ENCODE measurements at regions not wholly inside any gene's neighbourhood (a gene's known extent, or its start where the extent isn't known, plus 50 kb on each side); places are given as distances from the start of the nearest gene placed in this dataset.

DNA sequence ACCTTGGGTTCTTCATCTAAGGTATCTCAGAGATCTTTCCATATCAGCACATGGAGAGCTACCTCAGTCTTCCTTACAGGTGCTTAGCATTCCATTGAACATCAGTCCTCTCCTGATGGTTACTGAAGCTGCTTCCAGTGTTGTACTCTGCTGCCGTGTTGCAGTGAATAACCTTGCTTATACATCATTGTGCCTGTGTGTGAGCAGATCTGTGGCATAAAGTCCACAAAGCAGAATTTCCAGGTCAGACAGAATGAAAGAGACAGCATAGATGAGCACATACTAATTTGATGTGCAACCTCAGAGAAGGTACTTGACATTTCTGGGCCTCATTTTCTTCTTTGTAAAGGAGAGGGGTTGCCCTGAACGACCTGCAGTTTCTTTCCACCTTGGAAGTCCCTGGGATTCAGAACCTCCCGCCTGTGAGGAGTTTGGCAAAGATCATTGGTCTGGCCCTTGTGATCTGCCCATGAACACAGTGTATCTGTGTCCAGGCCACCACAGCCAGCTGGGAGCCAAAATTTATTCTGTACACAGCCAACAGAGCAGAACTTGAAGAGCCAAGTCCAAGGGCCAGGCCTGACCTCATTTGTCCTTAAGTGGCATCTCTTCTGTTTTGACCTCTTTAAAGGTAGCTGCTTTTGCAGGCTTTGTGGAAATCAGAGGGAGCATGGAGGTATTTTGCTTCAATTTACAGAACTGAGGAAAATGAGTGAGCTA is 57.2 kb upstream of the SLC7A14 start:
- Histone ChIP-seq H2AFZ (ENCODE audit: insufficient read depth, low read depth, low read length, poor library complexity, severe bottlenecking) (no peak overlapping the region), H4K20me1 (ENCODE audit: control insufficient read depth, insufficient read depth, low read length, poor library complexity, severe bottlenecking) (no peaks in the 10 kb centered on the region), H3K4me3 (ENCODE audit: control extremely low read depth in 1 of 5, extremely low read depth in 1 of 5, insufficient read depth in 1 of 5, low read depth in 2 of 5, low read length in 4 of 5) (no peak overlapping the region), H3K4me2 (replicated peaks; ENCODE audit: low read depth, low read length, poor library complexity, severe bottlenecking) (no peak overlapping the region), H3K36me3 (replicated peaks in 1 of 2; ENCODE audit: control extremely low read depth in 1 of 2, control insufficient read depth in 1 of 2, extremely low read depth in 1 of 2, insufficient read depth in 2 of 2, low read length in 1 of 2) (no peaks in the 10 kb centered on the region), H3K9ac (ENCODE audit: low read length) (no peak overlapping the region), H3K79me2 (ENCODE audit: control insufficient read depth, insufficient read depth, low read length) (no peaks in the 10 kb centered on the region), H3K4me1 (ENCODE audit: control insufficient read depth in 2 of 2, insufficient read depth in 2 of 2, low read length in 2 of 2) (no peaks in the 10 kb centered on the region), H3K27ac (ENCODE audit: low read length in 2 of 2) (no peak overlapping the region), H3K9me3 (ENCODE audit: control extremely low read depth in 1 of 3, control insufficient read depth in 2 of 3, insufficient read depth in 1 of 3, low read length in 2 of 3) (peaks cover 0 to 9% (median 4%) of the 10 kb centered on the region in 3 donors), H3K27me3 (replicated peaks in 1 of 4; ENCODE audit: control extremely low read depth in 1 of 4, control insufficient read depth in 3 of 4, insufficient read depth in 4 of 4, low read length in 3 of 4) (peaks cover 0 to 16% (median 5%) of the 10 kb centered on the region in 4 experiments)
- peaks cover 43% of the 10 kb centered on the region for H3K27me3 Mint-ChIP-seq
- ChIA-PET POLR2A (no interaction called here), CTCF (no interaction called here)
- ATAC-seq (ENCODE audit: low read depth) (no peak), DNase-seq (no peak)
- H3K9me3 Mint-ChIP-seq (ENCODE audit: insufficient read depth) = peaks cover 9% of the 10 kb centered on the region
- H3K4me1 Mint-ChIP-seq = no peaks in the 10 kb centered on the region
- intact Hi-C loops (cut with micrococcal nuclease) = no loop called here
- TF ChIP-seq EZH2 (IDR thresholded peaks at IDR 0.05; ENCODE audit: borderline replicate concordance, insufficient read depth, low read depth, low read length, poor library complexity, severe bottlenecking) = no peak
- TF ChIP-seq, protein P1, sequence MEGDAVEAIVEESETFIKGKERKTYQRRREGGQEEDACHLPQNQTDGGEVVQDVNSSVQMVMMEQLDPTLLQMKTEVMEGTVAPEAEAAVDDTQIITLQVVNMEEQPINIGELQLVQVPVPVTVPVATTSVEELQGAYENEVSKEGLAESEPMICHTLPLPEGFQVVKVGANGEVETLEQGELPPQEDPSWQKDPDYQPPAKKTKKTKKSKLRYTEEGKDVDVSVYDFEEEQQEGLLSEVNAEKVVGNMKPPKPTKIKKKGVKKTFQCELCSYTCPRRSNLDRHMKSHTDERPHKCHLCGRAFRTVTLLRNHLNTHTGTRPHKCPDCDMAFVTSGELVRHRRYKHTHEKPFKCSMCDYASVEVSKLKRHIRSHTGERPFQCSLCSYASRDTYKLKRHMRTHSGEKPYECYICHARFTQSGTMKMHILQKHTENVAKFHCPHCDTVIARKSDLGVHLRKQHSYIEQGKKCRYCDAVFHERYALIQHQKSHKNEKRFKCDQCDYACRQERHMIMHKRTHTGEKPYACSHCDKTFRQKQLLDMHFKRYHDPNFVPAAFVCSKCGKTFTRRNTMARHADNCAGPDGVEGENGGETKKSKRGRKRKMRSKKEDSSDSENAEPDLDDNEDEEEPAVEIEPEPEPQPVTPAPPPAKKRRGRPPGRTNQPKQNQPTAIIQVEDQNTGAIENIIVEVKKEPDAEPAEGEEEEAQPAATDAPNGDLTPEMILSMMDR (IDR thresholded peaks at IDR 0.05) = no peak
- H3K4me3 Mint-ChIP-seq = no peak overlapping the region
- 82% methylated on average over 3 of the region's 3 CpGs for WGBS (ENCODE audit: insufficient coverage)
- H3K27ac Mint-ChIP-seq = no peak overlapping the region

- H3K4me1 Mint-ChIP-seq = no peaks in the 10 kb centered on the region
Measured at GRCh38 chr3:170641510-170642236, 55.8 kb upstream of the SLC7A14 start.

More at GRCh38 chr3:170641510-170642236, 55.8 kb upstream of the SLC7A14 start:
- H3K4me3 Mint-ChIP-seq = no peak overlapping the region
- H3K27ac Mint-ChIP-seq = no peak overlapping the region
- DNase-seq (no peak), ATAC-seq (ENCODE audit: low read depth) (no peak)
- H3K9me3 Mint-ChIP-seq (ENCODE audit: insufficient read depth) = peaks cover 9% of the 10 kb centered on the region
- Histone ChIP-seq H3K36me3 (replicated peaks in 1 of 2; ENCODE audit: control extremely low read depth in 1 of 2, control insufficient read depth in 1 of 2, extremely low read depth in 1 of 2, insufficient read depth in 2 of 2, low read length in 1 of 2) (no peaks in the 10 kb centered on the region), H3K4me3 (ENCODE audit: control extremely low read depth in 1 of 5, extremely low read depth in 1 of 5, insufficient read depth in 1 of 5, low read depth in 2 of 5, low read length in 4 of 5) (no peak overlapping the region), H3K4me1 (ENCODE audit: control insufficient read depth in 2 of 2, insufficient read depth in 2 of 2, low read length in 2 of 2) (no peaks in the 10 kb centered on the region), H2AFZ (ENCODE audit: insufficient read depth, low read depth, low read length, poor library complexity, severe bottlenecking) (no peak overlapping the region), H4K20me1 (ENCODE audit: control insufficient read depth, insufficient read depth, low read length, poor library complexity, severe bottlenecking) (no peaks in the 10 kb centered on the region), H3K9me3 (ENCODE audit: control extremely low read depth in 1 of 3, control insufficient read depth in 2 of 3, insufficient read depth in 1 of 3, low read length in 2 of 3) (peaks cover 0 to 9% (median 4%) of the 10 kb centered on the region in 3 donors), H3K4me2 (replicated peaks; ENCODE audit: low read depth, low read length, poor library complexity, severe bottlenecking) (no peak overlapping the region), H3K9ac (ENCODE audit: low read length) (no peak overlapping the region), H3K27me3 (replicated peaks in 1 of 4; ENCODE audit: control extremely low read depth in 1 of 4, control insufficient read depth in 3 of 4, insufficient read depth in 4 of 4, low read length in 3 of 4) (peaks cover 0 to 21% (median 7%) of the 10 kb centered on the region in 4 experiments), H3K27ac (ENCODE audit: low read length in 2 of 2) (no peak overlapping the region), H3K79me2 (ENCODE audit: control insufficient read depth, insufficient read depth, low read length) (no peaks in the 10 kb centered on the region)
- WGBS (ENCODE audit: insufficient coverage) = 83% methylated on average over 3 of the region's 5 CpGs
- intact Hi-C loops (cut with micrococcal nuclease) = no loop called here
- no peak for TF ChIP-seq EZH2 (IDR thresholded peaks at IDR 0.05; ENCODE audit: borderline replicate concordance, insufficient read depth, low read depth, low read length, poor library complexity, severe bottlenecking)
- TF ChIP-seq, protein P1 (IDR thresholded peaks at IDR 0.05) = no peak
- ChIA-PET POLR2A (no interaction called here), CTCF (no interaction called here)
- H3K27me3 Mint-ChIP-seq = peaks cover 46% of the 10 kb centered on the region
